ENCODE measurements at regions not wholly inside any gene's neighbourhood (a gene's known extent, or its start where the extent isn't known, plus 50 kb on each side); places are given as distances from the start of the nearest gene placed in this dataset.

GRCh38 chr2:129781749-129782632, 197.5 kb upstream of the RAB6C start:
- TF ChIP-seq ZNF274 (IDR thresholded peaks at IDR 0.05; ENCODE audit: low read depth, low read length), result no peak
- H3K4me3 ChIP-seq (ENCODE audit: low read length), result no peak overlapping the region

GRCh38 chr2:129782633-129782990, 196.9 kb upstream of the RAB6C start:
- no peak for TF ChIP-seq ZNF274 (IDR thresholded peaks at IDR 0.05; ENCODE audit: low read depth, low read length)
- no peak overlapping the region for H3K4me3 ChIP-seq (ENCODE audit: low read length)

- H3K4me3 ChIP-seq (ENCODE audit: low read length), result no peak overlapping the region
- TF ChIP-seq ZNF274 (IDR thresholded peaks at IDR 0.05; ENCODE audit: low read depth, low read length), result no peak
These were observed 195.0 kb upstream of the RAB6C start for GRCh38 chr2:129784486-129784885.

- no peak overlapping the region for H3K4me3 ChIP-seq (ENCODE audit: low read length)
- no peak for TF ChIP-seq ZNF274 (IDR thresholded peaks at IDR 0.05; ENCODE audit: low read depth, low read length)
These were observed 187.8 kb upstream of the RAB6C start for GRCh38 chr2:129791712-129792111.

GRCh38 chr2:129793431-129793902, 186.0 kb upstream of the RAB6C start:
- H3K4me3 ChIP-seq (ENCODE audit: low read length), result no peak overlapping the region
- TF ChIP-seq ZNF274 (IDR thresholded peaks at IDR 0.05; ENCODE audit: low read depth, low read length), result no peak

- TF ChIP-seq ZNF274 (IDR thresholded peaks at IDR 0.05; ENCODE audit: low read depth, low read length), result no peak
These were observed 185.3 kb upstream of the RAB6C start for GRCh38 chr2:129794116-129794515.

GRCh38 chr2:129794540-129794939, 184.9 kb upstream of the RAB6C start:
- H3K4me3 ChIP-seq (ENCODE audit: low read length), result no peak overlapping the region
- no peak for TF ChIP-seq ZNF274 (IDR thresholded peaks at IDR 0.05; ENCODE audit: low read depth, low read length)

More at GRCh38 chr2:129794116-129794515, 185.3 kb upstream of the RAB6C start:
- no peak overlapping the region for H3K4me3 ChIP-seq (ENCODE audit: low read length)

- H3K4me3 ChIP-seq (ENCODE audit: low read length), result no peak overlapping the region
- no peak for TF ChIP-seq ZNF274 (IDR thresholded peaks at IDR 0.05; ENCODE audit: low read depth, low read length)
These were observed 183.2 kb upstream of the RAB6C start for GRCh38 chr2:129796225-129796624.

- H3K4me3 ChIP-seq (ENCODE audit: low read length), result no peak overlapping the region
- TF ChIP-seq ZNF274 (IDR thresholded peaks at IDR 0.05; ENCODE audit: low read depth, low read length), result no peak
These were observed 182.5 kb upstream of the RAB6C start for GRCh38 chr2:129796801-129797488.

GRCh38 chr2:129797489-129798300, 181.8 kb upstream of the RAB6C start:
- no peak overlapping the region for H3K4me3 ChIP-seq (ENCODE audit: low read length)
- no peak for TF ChIP-seq ZNF274 (IDR thresholded peaks at IDR 0.05; ENCODE audit: low read depth, low read length)

- H3K4me3 ChIP-seq (ENCODE audit: low read length), result no peak overlapping the region
- no peak for TF ChIP-seq ZNF274 (IDR thresholded peaks at IDR 0.05; ENCODE audit: low read depth, low read length)
These were observed 181.2 kb upstream of the RAB6C start for GRCh38 chr2:129798301-129798581.

- no peak for TF ChIP-seq ZNF274 (IDR thresholded peaks at IDR 0.05; ENCODE audit: low read depth, low read length)
These were observed 180.8 kb upstream of the RAB6C start for GRCh38 chr2:129798626-129799025.

GRCh38 chr2:129799036-129799958, 180.2 kb upstream of the RAB6C start:
- no peak for TF ChIP-seq ZNF274 (IDR thresholded peaks at IDR 0.05; ENCODE audit: low read depth, low read length)
- no peak overlapping the region for H3K4me3 ChIP-seq (ENCODE audit: low read length)

More at GRCh38 chr2:129798626-129799025, 180.8 kb upstream of the RAB6C start:
- no peak overlapping the region for H3K4me3 ChIP-seq (ENCODE audit: low read length)

Measured in GM08714 (cell line).